ENCODE measurements at regions not wholly inside any gene's neighbourhood (a gene's known extent, or its start where the extent isn't known, plus 50 kb on each side); places are given as distances from the start of the nearest gene placed in this dataset.

DNA sequence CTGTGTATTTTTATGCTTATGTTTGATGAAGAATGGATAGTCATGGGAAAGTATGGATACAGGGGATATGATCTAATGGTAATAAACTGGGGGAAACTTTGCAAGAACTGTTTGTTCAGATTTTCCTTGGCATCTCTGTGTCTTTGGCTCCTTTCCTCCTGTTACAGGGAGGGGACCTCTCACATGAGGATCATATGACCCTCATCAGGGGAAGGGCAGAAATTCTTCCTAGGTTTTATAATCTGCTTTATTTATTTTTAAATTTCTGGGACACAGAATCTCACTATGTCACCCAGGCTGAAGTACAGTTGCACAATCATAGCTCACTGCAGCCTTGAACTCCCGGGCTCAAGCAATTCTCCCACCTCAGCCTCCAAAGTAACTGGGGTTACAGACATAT, 526.5 kb downstream of the CCER1 start:
- H3K4me3 ChIP-seq (ENCODE audit: low read length) = no peak overlapping the region
- H3K4me1 ChIP-seq (ENCODE audit: insufficient read depth, low read length) = no peaks in the 10 kb centered on the region
- H3K27me3 ChIP-seq (ENCODE audit: insufficient read depth, low read length) = no peaks in the 10 kb centered on the region
- H3K9me3 ChIP-seq (ENCODE audit: low read depth, low read length) = no peaks in the 10 kb centered on the region

GRCh38 chr12:90423965-90424364, 531.0 kb downstream of the CCER1 start:
- no peaks in the 10 kb centered on the region for H3K9me3 ChIP-seq (ENCODE audit: low read depth, low read length)
- H3K27me3 ChIP-seq (ENCODE audit: insufficient read depth, low read length) = no peaks in the 10 kb centered on the region
- H3K4me3 ChIP-seq (ENCODE audit: low read length) = no peak overlapping the region
- H3K4me1 ChIP-seq (ENCODE audit: insufficient read depth, low read length) = no peaks in the 10 kb centered on the region

GRCh38 chr12:90410962-90411361, 544.0 kb downstream of the CCER1 start:
- H3K27me3 ChIP-seq (ENCODE audit: insufficient read depth, low read length) = no peaks in the 10 kb centered on the region
- H3K9me3 ChIP-seq (ENCODE audit: low read depth, low read length) = peaks cover 2% of the 10 kb centered on the region

DNA sequence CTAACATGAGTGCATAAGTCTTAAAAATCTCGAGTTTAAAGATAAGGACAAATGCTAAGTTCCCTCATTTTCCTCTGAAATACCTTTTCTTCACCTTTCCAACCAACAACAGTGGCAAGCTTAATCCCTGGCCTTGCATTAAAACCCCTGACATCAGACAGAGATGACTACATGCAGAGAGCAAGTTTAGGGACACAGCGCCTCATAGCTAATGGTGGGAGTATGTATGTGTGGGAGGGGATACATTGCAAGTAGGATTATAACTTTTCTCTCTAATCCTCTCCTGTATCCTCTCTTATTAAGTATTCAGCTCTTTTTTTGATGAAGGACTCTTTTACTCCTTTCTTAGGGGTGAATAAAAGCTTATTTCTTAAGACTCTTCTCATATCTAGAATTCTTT, 547.1 kb downstream of the CCER1 start:
- Histone ChIP-seq H3K4me1 (ENCODE audit: insufficient read depth, low read length) (no peaks in the 10 kb centered on the region), H3K9me3 (ENCODE audit: low read depth, low read length) (no peaks in the 10 kb centered on the region), H3K27me3 (ENCODE audit: insufficient read depth, low read length) (no peaks in the 10 kb centered on the region), H3K4me3 (ENCODE audit: low read length) (no peak overlapping the region)

More at GRCh38 chr12:90410962-90411361, 544.0 kb downstream of the CCER1 start:
- no peak overlapping the region for H3K4me3 ChIP-seq (ENCODE audit: low read length)
- no peaks in the 10 kb centered on the region for H3K4me1 ChIP-seq (ENCODE audit: insufficient read depth, low read length)

DNA sequence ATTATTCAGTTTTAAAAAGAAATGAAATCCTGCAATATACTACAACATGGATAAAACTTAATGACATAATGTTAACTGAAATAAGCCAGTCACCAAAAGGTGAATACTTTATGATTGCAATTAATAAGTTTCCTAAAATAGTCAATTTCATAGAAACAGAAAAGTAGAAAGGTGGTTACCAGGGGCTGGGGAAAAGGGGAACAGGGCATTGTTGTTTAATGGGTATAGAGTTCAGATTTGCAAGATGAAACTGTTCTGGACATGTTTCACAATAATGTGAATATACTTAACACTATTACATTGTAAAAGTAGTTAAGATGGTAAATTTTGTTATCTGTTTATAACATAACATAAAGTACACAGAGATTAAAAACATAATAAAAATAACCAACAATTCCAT, 550.9 kb downstream of the CCER1 start:
- Histone ChIP-seq H3K4me1 (ENCODE audit: insufficient read depth, low read length) (no peaks in the 10 kb centered on the region), H3K27me3 (ENCODE audit: insufficient read depth, low read length) (peaks cover 6% of the 10 kb centered on the region), H3K9me3 (ENCODE audit: low read depth, low read length) (no peaks in the 10 kb centered on the region), H3K4me3 (ENCODE audit: low read length) (no peak overlapping the region)

- H3K4me3 ChIP-seq (ENCODE audit: low read length) = no peak overlapping the region
These were observed 553.8 kb downstream of the CCER1 start for GRCh38 chr12:90401185-90401584.

DNA sequence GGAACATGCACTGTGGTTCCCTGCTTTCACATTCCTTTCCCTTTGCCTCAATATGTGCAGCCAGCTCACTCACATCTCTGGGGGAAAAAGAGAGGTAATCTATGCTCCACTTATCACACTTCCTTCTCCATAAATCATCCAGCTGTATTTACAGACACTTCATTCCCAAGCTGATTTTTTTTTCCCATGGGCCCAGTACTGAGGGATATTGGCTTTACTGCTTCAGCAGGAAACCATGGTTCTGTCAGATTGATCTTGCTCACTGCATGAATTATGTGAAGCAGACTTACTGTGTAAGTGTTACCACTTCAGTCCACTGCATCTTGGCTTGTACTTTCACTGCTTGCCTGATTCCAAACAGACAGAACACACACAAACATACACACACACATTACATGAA, 555.6 kb downstream of the CCER1 start:
- Histone ChIP-seq H3K4me3 (ENCODE audit: low read length) (no peak overlapping the region), H3K27me3 (ENCODE audit: insufficient read depth, low read length) (peaks cover 9% of the 10 kb centered on the region), H3K9me3 (ENCODE audit: low read depth, low read length) (peaks cover 19% of the 10 kb centered on the region), H3K4me1 (ENCODE audit: insufficient read depth, low read length) (no peaks in the 10 kb centered on the region)

More at GRCh38 chr12:90401185-90401584, 553.8 kb downstream of the CCER1 start:
- Histone ChIP-seq H3K27me3 (ENCODE audit: insufficient read depth, low read length) (peaks cover 8% of the 10 kb centered on the region), H3K9me3 (ENCODE audit: low read depth, low read length) (peaks cover 10% of the 10 kb centered on the region), H3K4me1 (ENCODE audit: insufficient read depth, low read length) (no peaks in the 10 kb centered on the region)

- peaks cover 19% of the 10 kb centered on the region for H3K9me3 ChIP-seq (ENCODE audit: low read depth, low read length)
- peaks cover 9% of the 10 kb centered on the region for H3K27me3 ChIP-seq (ENCODE audit: insufficient read depth, low read length)
- H3K4me3 ChIP-seq (ENCODE audit: low read length) = no peak overlapping the region
- H3K4me1 ChIP-seq (ENCODE audit: insufficient read depth, low read length) = no peaks in the 10 kb centered on the region
These were observed 556.6 kb downstream of the CCER1 start for GRCh38 chr12:90398285-90398836.

GRCh38 chr12:90396556-90396955, 558.4 kb downstream of the CCER1 start:
- peaks cover 23% of the 10 kb centered on the region for H3K27me3 ChIP-seq (ENCODE audit: insufficient read depth, low read length)
- H3K9me3 ChIP-seq (ENCODE audit: low read depth, low read length) = peaks cover 21% of the 10 kb centered on the region
- H3K4me3 ChIP-seq (ENCODE audit: low read length) = no peak overlapping the region
- H3K4me1 ChIP-seq (ENCODE audit: insufficient read depth, low read length) = no peaks in the 10 kb centered on the region

- Histone ChIP-seq H3K9me3 (ENCODE audit: low read depth, low read length) (peaks cover 29% of the 10 kb centered on the region), H3K4me3 (ENCODE audit: low read length) (no peak overlapping the region), H3K27me3 (ENCODE audit: insufficient read depth, low read length) (peaks cover 28% of the 10 kb centered on the region), H3K4me1 (ENCODE audit: insufficient read depth, low read length) (no peaks in the 10 kb centered on the region)
These were observed 561.3 kb downstream of the CCER1 start for GRCh38 chr12:90393652-90394051.

GRCh38 chr12:90393089-90393488, 561.9 kb downstream of the CCER1 start:
- no peak overlapping the region for H3K4me3 ChIP-seq (ENCODE audit: low read length)
- peaks cover 35% of the 10 kb centered on the region for H3K9me3 ChIP-seq (ENCODE audit: low read depth, low read length)
- peaks cover 31% of the 10 kb centered on the region for H3K27me3 ChIP-seq (ENCODE audit: insufficient read depth, low read length)
- no peaks in the 10 kb centered on the region for H3K4me1 ChIP-seq (ENCODE audit: insufficient read depth, low read length)

- H3K4me1 ChIP-seq (ENCODE audit: insufficient read depth, low read length) = no peaks in the 10 kb centered on the region
- peaks cover 34% of the 10 kb centered on the region for H3K27me3 ChIP-seq (ENCODE audit: insufficient read depth, low read length)
- peaks cover 26% of the 10 kb centered on the region for H3K9me3 ChIP-seq (ENCODE audit: low read depth, low read length)
- H3K4me3 ChIP-seq (ENCODE audit: low read length) = no peak overlapping the region
These were observed 564.0 kb downstream of the CCER1 start for GRCh38 chr12:90390947-90391346.

GRCh38 chr12:90368081-90368480, 586.9 kb downstream of the CCER1 start:
- Histone ChIP-seq H3K27me3 (ENCODE audit: insufficient read depth, low read length) (no peaks in the 10 kb centered on the region), H3K4me1 (ENCODE audit: insufficient read depth, low read length) (no peaks in the 10 kb centered on the region), H3K4me3 (ENCODE audit: low read length) (no peak overlapping the region), H3K9me3 (ENCODE audit: low read depth, low read length) (no peaks in the 10 kb centered on the region)

- Histone ChIP-seq H3K4me1 (ENCODE audit: insufficient read depth, low read length) (no peaks in the 10 kb centered on the region), H3K4me3 (ENCODE audit: low read length) (no peak overlapping the region), H3K9me3 (ENCODE audit: low read depth, low read length) (no peaks in the 10 kb centered on the region), H3K27me3 (ENCODE audit: insufficient read depth, low read length) (no peaks in the 10 kb centered on the region)
These were observed 588.7 kb downstream of the CCER1 start for GRCh38 chr12:90366286-90366685.

DNA sequence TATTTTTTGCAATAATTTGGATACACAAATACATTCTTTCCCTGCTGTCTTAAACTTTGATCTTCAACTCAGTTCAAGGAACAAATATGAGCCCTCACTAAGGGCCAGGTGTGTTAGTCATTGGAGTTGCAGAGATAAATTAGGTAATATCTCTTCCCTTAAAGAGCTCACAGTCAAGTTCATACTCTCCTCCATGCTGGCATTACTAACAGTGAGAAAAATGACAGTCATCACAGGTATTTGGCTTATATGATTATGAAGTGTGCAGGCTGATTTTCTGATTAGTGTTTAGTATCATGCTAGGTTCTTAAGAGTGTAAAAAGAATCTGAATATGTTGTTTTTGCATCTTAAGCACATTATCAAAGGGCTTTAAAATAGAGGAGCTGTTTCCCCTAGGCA, 594.7 kb downstream of the CCER1 start:
- no peak overlapping the region for H3K4me3 ChIP-seq (ENCODE audit: low read length)
- no peaks in the 10 kb centered on the region for H3K4me1 ChIP-seq (ENCODE audit: insufficient read depth, low read length)
- H3K27me3 ChIP-seq (ENCODE audit: insufficient read depth, low read length) = no peaks in the 10 kb centered on the region
- no peaks in the 10 kb centered on the region for H3K9me3 ChIP-seq (ENCODE audit: low read depth, low read length)

GRCh38 chr12:90355711-90356355, 599.1 kb downstream of the CCER1 start:
- no peaks in the 10 kb centered on the region for H3K9me3 ChIP-seq (ENCODE audit: low read depth, low read length)
- no peaks in the 10 kb centered on the region for H3K27me3 ChIP-seq (ENCODE audit: insufficient read depth, low read length)
- H3K4me1 ChIP-seq (ENCODE audit: insufficient read depth, low read length) = no peaks in the 10 kb centered on the region

More at GRCh38 chr12:90355711-90356355, 599.1 kb downstream of the CCER1 start:
- H3K4me3 ChIP-seq (ENCODE audit: low read length) = no peak overlapping the region

Measured in mononuclear cell (primary cell).